GM03348 (cell line): ENCODE measurements at regions not wholly inside any gene's neighbourhood (a gene's known extent, or its start where the extent isn't known, plus 50 kb on each side); places are given as distances from the start of the nearest gene placed in this dataset.

ENCODE experiments used
- DNase-seq: peaks from one replicate; pipeline ENCODE4 v3.0.0; 2012; ENCODE audit warnings: low spot score

GRCh38 chr17:77307479-77308198 lies 166.9 kb downstream of the SEC14L1 start:
- DNase-seq: no peak

GRCh38 chr17:77308861-77309726 lies 168.3 kb downstream of the SEC14L1 start:
- DNase-seq: peak; percentile 91

GRCh38 chr17:77310336-77310735 lies 169.6 kb downstream of the SEC14L1 start:
- DNase-seq: no peak

GRCh38 chr17:77311371-77311981 lies 170.7 kb downstream of the SEC14L1 start:
- no peak for DNase-seq

- no peak for DNase-seq
These were observed 171.4 kb downstream of the SEC14L1 start for GRCh38 chr17:77312061-77312701.

GRCh38 chr17:77312786-77313599 lies 172.2 kb downstream of the SEC14L1 start:
- peak; percentile 78 for DNase-seq

GRCh38 chr17:77313831-77314230 lies 173.1 kb downstream of the SEC14L1 start:
- no peak for DNase-seq

GRCh38 chr17:77314601-77315000 lies 173.8 kb downstream of the SEC14L1 start:
- no peak for DNase-seq

- DNase-seq: no peak
These were observed 174.2 kb downstream of the SEC14L1 start for GRCh38 chr17:77315010-77315409.

GRCh38 chr17:77315551-77316190 lies 174.9 kb downstream of the SEC14L1 start:
- no peak for DNase-seq

- peak; percentile 74 for DNase-seq
These were observed 175.4 kb downstream of the SEC14L1 start for GRCh38 chr17:77316191-77316641.

GRCh38 chr17:77316651-77317050 lies 175.9 kb downstream of the SEC14L1 start:
- no peak for DNase-seq

- no peak for DNase-seq
These were observed 176.5 kb downstream of the SEC14L1 start for GRCh38 chr17:77317091-77317750.

GRCh38 chr17:77318021-77318420 lies 177.3 kb downstream of the SEC14L1 start:
- DNase-seq: no peak

- DNase-seq: peak; percentile 51
These were observed 177.9 kb downstream of the SEC14L1 start for GRCh38 chr17:77318491-77319210.

- DNase-seq: peak; percentile 90
These were observed 178.7 kb downstream of the SEC14L1 start for GRCh38 chr17:77319211-77320043.

- DNase-seq: peak; percentile 74
These were observed 179.3 kb downstream of the SEC14L1 start for GRCh38 chr17:77320044-77320440.

GRCh38 chr17:77320485-77321256 lies 179.9 kb downstream of the SEC14L1 start:
- DNase-seq: peak; percentile 56
